SHP77 (cell line): ENCODE measurements at regions not wholly inside any gene's neighbourhood (a gene's known extent, or its start where the extent isn't known, plus 50 kb on each side); places are given as distances from the start of the nearest gene placed in this dataset.
A peak's percentile ranks its signal among the peaks of the same experiment; 100 is the strongest.
"Not testable (repeated sequence)": the region's sequence is repeated elsewhere in the genome, so short reads cannot be mapped to it uniquely, and the experiment has no call there.

Source experiments
- DNase-seq, 2 experiments: peaks; one replicate each; lab custom pipeline; 2025; lab: John Stamatoyannopoulos, UW

GRCh38 chr7:104264285-104264684 lies 56.5 kb upstream of the ORC5 start:
- no peak for DNase-seq

DNA sequence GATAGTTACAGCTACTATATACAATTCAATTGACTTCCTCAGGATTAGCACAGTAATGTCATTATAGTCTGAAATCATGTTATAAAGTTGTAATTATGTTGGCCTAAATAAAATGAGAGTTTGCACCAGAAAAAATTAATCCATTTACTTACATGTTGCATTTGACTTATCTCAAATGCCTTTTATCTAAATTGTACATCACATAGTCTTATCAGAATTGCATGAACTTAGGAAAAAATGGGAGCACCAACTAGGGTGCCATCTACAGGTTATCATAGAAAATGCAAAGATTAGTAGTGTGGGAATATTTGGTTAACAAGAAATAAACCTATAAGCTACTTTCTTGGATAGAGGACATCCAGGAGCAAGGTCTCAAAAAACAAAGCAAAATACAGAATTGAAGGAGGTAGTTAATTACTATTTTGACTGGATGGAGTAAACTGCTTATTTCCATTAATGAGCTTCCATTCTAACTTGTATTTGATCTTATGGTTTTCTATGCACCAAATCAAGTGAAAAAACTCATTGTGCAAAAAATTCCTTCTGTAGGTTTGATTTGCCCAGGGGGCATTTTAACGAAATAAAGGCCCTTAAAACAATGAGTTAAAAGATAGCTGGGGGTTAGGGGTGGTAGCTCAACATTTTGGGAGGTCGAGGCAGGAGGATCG lies 60.0 kb upstream of the ORC5 start:
- peak in 1 of 2 experiments; percentile 40 for DNase-seq

DNA sequence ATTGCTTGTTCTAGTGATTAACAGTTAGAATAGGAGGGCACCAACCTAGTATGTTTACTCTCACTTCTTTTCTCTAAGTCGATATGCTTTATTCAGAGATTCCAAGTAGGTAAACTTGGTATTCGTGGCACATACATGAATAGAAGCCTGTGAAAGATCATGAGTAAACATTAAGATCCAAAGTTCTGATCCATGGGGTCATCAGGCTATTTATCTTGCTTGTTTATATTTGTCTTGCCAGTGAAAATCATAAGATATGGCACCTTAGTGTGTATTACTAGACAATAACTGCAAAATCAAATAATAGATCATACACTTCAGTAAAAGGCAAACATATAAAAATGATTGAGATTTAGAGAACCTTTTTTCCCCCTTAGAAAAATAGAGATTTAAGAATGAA lies 56.5 kb upstream of the LHFPL3 start:
- no peak for DNase-seq

GRCh38 chr7:104272767-104273384 lies 55.5 kb upstream of the LHFPL3 start:
- DNase-seq, result peak; percentile 36 to 37

DNA sequence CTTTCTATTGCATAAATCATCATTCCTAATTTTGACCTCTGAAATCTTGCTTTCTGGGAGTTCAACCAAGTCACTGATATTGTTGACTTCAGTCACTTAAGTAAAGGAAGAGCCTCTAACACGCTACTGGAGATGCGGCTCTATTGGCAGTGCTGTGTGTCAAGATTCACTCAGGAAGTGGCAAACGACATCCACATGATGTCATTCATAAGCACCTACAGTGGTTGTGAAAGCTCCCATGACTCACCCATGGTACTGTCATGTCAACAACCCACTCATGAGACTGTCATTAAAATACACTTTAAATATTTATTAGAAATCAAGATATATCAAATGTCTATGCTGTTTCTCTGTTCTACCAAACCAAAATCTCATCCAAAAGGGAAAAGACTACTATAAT lies 52.5 kb upstream of the LHFPL3 start:
- DNase-seq, result no peak

DNA sequence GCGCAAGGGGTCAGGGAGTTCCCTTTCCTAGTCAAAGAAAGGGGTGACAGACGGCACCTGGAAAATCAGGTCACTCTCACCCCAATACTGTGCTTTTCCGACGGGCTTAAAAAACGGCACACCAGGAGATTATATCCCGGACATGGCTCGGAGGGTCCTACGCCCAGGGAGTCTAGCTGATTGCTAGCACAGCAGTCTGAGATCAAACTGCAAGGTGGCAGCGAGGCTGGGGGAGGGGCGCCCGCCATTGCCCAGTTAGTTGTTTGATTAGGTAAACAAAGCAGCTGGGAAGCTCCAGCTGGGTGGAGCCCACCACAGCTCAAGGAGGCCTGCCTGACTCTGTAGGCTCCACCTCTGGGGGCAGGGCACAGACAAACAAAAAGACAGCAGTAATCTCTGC lies 51.7 kb upstream of the LHFPL3 start:
- DNase-seq, result not testable (repeated sequence)
